ENCODE measurements at regions not wholly inside any gene's neighbourhood (a gene's known extent, or its start where the extent isn't known, plus 50 kb on each side); places are given as distances from the start of the nearest gene placed in this dataset.

GRCh38 chr11:92787638-92788037, 181.8 kb upstream of the MTNR1B start:
- Histone ChIP-seq H3K27me3 (ENCODE audit: insufficient read depth) (no peaks in the 10 kb centered on the region), H3K4me3 (no peak overlapping the region), H3K4me2 (no peak overlapping the region), H3K79me2 (replicated peaks; ENCODE audit: insufficient read depth) (no peaks in the 10 kb centered on the region), H2AFZ (no peak overlapping the region), H4K20me1 (replicated peaks; ENCODE audit: insufficient read depth) (no peaks in the 10 kb centered on the region), H3K36me3 (ENCODE audit: insufficient read depth) (no peaks in the 10 kb centered on the region), H3F3A (replicated peaks; ENCODE audit: low read depth) (no peaks in the 10 kb centered on the region), H3K4me1 (ENCODE audit: insufficient read depth) (peaks cover 10% of the 10 kb centered on the region), H3K9me2 (ENCODE audit: insufficient read depth) (no peaks in the 10 kb centered on the region), H3K27ac (ENCODE audit: low read depth) (no peak overlapping the region)
- H3K36me3 Mint-ChIP-seq (ENCODE audit: low read depth) = peaks cover 38% of the 10 kb centered on the region
- H3K27me3 Mint-ChIP-seq (ENCODE audit: insufficient read depth, low read depth, poor library complexity) = no peaks in the 10 kb centered on the region
- H3K9me3 Mint-ChIP-seq = no peaks in the 10 kb centered on the region
- no peak for ATAC-seq
- DNase-seq (ENCODE audit: low spot score) = no peak
- H3K27ac Mint-ChIP-seq = no peak overlapping the region
- no peak overlapping the region for H3K4me3 Mint-ChIP-seq
- H3K4me1 Mint-ChIP-seq = peaks cover 12% of the 10 kb centered on the region; the same call in 2 of the 3 replicates
- TF ChIP-seq ETS1 (IDR thresholded peaks at IDR 0.05) (no peak), CREB1 (CRISPR knock-in tag; IDR thresholded peaks at IDR 0.05; ENCODE audit: low read depth) (no peak), ZNF114 (CRISPR knock-in tag; IDR thresholded peaks at IDR 0.05) (no peak), STAT1 (IDR thresholded peaks at IDR 0.05; ENCODE audit: unreplicated experiment) (no peak), NANOG (IDR thresholded peaks at IDR 0.05; ENCODE audit: borderline replicate concordance) (no peak), EZH2phosphoT487 (IDR thresholded peaks at IDR 0.05; ENCODE audit: unreplicated experiment) (no peak), ZNF331 (CRISPR knock-in tag; IDR thresholded peaks at IDR 0.05; ENCODE audit: low read depth) (no peak), JUNB (IDR thresholded peaks at IDR 0.05; ENCODE audit: unreplicated experiment) (no peak), POLR2AphosphoS5 (IDR thresholded peaks at IDR 0.05; ENCODE audit: low read depth) (no peak), CTCF (conservative IDR thresholded peaks at IDR 0.05; ENCODE audit: low read depth in 2 of 2) (no peak), EZH2 (IDR thresholded peaks at IDR 0.05; ENCODE audit: low read depth, unreplicated experiment) (no peak)
- TF ChIP-seq, protein P1, sequence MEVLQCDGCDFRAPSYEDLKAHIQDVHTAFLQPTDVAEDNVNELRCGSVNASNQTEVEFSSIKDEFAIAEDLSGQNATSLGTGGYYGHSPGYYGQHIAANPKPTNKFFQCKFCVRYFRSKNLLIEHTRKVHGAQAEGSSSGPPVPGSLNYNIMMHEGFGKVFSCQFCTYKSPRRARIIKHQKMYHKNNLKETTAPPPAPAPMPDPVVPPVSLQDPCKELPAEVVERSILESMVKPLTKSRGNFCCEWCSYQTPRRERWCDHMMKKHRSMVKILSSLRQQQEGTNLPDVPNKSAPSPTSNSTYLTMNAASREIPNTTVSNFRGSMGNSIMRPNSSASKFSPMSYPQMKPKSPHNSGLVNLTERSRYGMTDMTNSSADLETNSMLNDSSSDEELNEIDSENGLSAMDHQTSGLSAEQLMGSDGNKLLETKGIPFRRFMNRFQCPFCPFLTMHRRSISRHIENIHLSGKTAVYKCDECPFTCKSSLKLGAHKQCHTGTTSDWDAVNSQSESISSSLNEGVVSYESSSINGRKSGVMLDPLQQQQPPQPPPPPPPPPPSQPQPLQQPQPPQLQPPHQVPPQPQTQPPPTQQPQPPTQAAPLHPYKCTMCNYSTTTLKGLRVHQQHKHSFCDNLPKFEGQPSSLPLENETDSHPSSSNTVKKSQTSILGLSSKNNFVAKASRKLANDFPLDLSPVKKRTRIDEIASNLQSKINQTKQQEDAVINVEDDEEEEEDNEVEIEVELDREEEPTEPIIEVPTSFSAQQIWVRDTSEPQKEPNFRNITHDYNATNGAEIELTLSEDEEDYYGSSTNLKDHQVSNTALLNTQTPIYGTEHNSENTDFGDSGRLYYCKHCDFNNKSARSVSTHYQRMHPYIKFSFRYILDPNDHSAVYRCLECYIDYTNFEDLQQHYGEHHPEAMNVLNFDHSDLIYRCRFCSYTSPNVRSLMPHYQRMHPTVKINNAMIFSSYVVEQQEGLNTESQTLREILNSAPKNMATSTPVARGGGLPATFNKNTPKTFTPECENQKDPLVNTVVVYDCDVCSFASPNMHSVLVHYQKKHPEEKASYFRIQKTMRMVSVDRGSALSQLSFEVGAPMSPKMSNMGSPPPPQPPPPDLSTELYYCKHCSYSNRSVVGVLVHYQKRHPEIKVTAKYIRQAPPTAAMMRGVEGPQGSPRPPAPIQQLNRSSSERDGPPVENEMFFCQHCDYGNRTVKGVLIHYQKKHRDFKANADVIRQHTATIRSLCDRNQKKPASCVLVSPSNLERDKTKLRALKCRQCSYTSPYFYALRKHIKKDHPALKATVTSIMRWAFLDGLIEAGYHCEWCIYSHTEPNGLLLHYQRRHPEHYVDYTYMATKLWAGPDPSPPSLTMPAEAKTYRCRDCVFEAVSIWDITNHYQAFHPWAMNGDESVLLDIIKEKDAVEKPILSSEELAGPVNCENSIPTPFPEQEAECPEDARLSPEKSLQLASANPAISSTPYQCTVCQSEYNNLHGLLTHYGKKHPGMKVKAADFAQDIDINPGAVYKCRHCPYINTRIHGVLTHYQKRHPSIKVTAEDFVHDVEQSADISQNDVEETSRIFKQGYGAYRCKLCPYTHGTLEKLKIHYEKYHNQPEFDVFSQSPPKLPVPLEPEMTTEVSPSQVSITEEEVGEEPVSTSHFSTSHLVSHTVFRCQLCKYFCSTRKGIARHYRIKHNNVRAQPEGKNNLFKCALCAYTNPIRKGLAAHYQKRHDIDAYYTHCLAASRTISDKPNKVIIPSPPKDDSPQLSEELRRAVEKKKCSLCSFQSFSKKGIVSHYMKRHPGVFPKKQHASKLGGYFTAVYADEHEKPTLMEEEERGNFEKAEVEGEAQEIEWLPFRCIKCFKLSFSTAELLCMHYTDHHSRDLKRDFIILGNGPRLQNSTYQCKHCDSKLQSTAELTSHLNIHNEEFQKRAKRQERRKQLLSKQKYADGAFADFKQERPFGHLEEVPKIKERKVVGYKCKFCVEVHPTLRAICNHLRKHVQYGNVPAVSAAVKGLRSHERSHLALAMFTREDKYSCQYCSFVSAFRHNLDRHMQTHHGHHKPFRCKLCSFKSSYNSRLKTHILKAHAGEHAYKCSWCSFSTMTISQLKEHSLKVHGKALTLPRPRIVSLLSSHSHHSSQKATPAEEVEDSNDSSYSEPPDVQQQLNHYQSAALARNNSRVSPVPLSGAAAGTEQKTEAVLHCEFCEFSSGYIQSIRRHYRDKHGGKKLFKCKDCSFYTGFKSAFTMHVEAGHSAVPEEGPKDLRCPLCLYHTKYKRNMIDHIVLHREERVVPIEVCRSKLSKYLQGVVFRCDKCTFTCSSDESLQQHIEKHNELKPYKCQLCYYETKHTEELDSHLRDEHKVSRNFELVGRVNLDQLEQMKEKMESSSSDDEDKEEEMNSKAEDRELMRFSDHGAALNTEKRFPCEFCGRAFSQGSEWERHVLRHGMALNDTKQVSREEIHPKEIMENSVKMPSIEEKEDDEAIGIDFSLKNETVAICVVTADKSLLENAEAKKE (CRISPR knock-in tag; IDR thresholded peaks at IDR 0.05) = no peak
- TF ChIP-seq, protein P2, sequence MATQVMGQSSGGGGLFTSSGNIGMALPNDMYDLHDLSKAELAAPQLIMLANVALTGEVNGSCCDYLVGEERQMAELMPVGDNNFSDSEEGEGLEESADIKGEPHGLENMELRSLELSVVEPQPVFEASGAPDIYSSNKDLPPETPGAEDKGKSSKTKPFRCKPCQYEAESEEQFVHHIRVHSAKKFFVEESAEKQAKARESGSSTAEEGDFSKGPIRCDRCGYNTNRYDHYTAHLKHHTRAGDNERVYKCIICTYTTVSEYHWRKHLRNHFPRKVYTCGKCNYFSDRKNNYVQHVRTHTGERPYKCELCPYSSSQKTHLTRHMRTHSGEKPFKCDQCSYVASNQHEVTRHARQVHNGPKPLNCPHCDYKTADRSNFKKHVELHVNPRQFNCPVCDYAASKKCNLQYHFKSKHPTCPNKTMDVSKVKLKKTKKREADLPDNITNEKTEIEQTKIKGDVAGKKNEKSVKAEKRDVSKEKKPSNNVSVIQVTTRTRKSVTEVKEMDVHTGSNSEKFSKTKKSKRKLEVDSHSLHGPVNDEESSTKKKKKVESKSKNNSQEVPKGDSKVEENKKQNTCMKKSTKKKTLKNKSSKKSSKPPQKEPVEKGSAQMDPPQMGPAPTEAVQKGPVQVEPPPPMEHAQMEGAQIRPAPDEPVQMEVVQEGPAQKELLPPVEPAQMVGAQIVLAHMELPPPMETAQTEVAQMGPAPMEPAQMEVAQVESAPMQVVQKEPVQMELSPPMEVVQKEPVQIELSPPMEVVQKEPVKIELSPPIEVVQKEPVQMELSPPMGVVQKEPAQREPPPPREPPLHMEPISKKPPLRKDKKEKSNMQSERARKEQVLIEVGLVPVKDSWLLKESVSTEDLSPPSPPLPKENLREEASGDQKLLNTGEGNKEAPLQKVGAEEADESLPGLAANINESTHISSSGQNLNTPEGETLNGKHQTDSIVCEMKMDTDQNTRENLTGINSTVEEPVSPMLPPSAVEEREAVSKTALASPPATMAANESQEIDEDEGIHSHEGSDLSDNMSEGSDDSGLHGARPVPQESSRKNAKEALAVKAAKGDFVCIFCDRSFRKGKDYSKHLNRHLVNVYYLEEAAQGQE (IDR thresholded peaks at IDR 0.05; ENCODE audit: unreplicated experiment) = no peak

Measured in GM23338 (cell line).